ENCODE measurements at regions not wholly inside any gene's neighbourhood (a gene's known extent, or its start where the extent isn't known, plus 50 kb on each side); places are given as distances from the start of the nearest gene placed in this dataset.
"Not testable (repeated sequence)": the region's sequence is repeated elsewhere in the genome, so short reads cannot be mapped to it uniquely, and the experiment has no call there.

GRCh38 chr10:117492504-117492903 lies 50.0 kb upstream of the EMX2 start:
- DNase-seq (no peak), ATAC-seq (no peak)
- TF ChIP-seq CTCF (IDR thresholded peaks at IDR 0.05): no peak
- no peaks in the 10 kb centered on the region for H3K9me3 ChIP-seq
- H3K27me3 ChIP-seq (ENCODE audit: insufficient read depth in 3 of 3, low read length in 2 of 3): peaks cover 0 to 14% (median 1%) of the 10 kb centered on the region in 3 donors
- no peaks in the 10 kb centered on the region for H3K36me3 ChIP-seq (ENCODE audit: insufficient read depth in 1 of 2, low read depth in 1 of 2)
- no peak overlapping the region for H3K4me3 ChIP-seq
- 53 to 60% (median 58%) methylated on average over 6 of the region's 6 CpGs for WGBS, 3 donors
- no peak overlapping the region for H3K27ac ChIP-seq
- intact Hi-C loops (cut with DNase I): loop anchor here in 1 of 2 donors (10.0 kb wide), 1 partner anchor 972 kb away; no protein-coding TSS in a partner anchor
- no peaks in the 10 kb centered on the region for H3K4me1 ChIP-seq

- intact Hi-C loops (cut with DNase I): no loop called here
- Histone ChIP-seq H3K4me1 (no peaks in the 10 kb centered on the region), H3K4me3 (no peak overlapping the region), H3K27me3 (ENCODE audit: insufficient read depth in 3 of 3, low read length in 2 of 3) (peaks cover 0 to 9% (median 1%) of the 10 kb centered on the region in 3 donors), H3K36me3 (ENCODE audit: insufficient read depth in 1 of 2, low read depth in 1 of 2) (no peaks in the 10 kb centered on the region), H3K9me3 (no peaks in the 10 kb centered on the region), H3K27ac (no peak overlapping the region)
- TF ChIP-seq CTCF (IDR thresholded peaks at IDR 0.05): no peak
- ATAC-seq (no peak), DNase-seq (no peak)
- 62 to 73% (median 70%) methylated on average over 7 of the region's 7 CpGs for WGBS, 3 donors
Observed at GRCh38 chr10:117488004-117488403, 54.5 kb upstream of the EMX2 start.

- ATAC-seq (no peak), DNase-seq (no peak)
- Histone ChIP-seq H3K4me3 (no peak overlapping the region), H3K36me3 (ENCODE audit: insufficient read depth in 1 of 2, low read depth in 1 of 2) (no peaks in the 10 kb centered on the region), H3K4me1 (no peaks in the 10 kb centered on the region), H3K27me3 (ENCODE audit: insufficient read depth in 3 of 3, low read length in 2 of 3) (peaks cover 0 to 5% (median 1%) of the 10 kb centered on the region in 3 donors), H3K9me3 (no peaks in the 10 kb centered on the region), H3K27ac (no peak overlapping the region)
- intact Hi-C loops (cut with DNase I): no loop called here
- TF ChIP-seq CTCF (IDR thresholded peaks at IDR 0.05): no peak
- 88 to 95% (median 91%) methylated on average over 4 of the region's 4 CpGs for WGBS, 3 donors
Observed at GRCh38 chr10:117486606-117487005, 55.9 kb upstream of the EMX2 start.

- DNase-seq: no peak
- Histone ChIP-seq H3K36me3 (ENCODE audit: insufficient read depth in 1 of 2, low read depth in 1 of 2) (no peaks in the 10 kb centered on the region), H3K9me3 (no peaks in the 10 kb centered on the region), H3K4me1 (no peaks in the 10 kb centered on the region), H3K4me3 (no peak overlapping the region), H3K27ac (no peak overlapping the region), H3K27me3 (ENCODE audit: insufficient read depth in 3 of 3, low read length in 2 of 3) (no peaks in the 10 kb centered on the region)
- WGBS, 3 donors: 44 to 55% (median 48%) methylated on average over 5 of the region's 5 CpGs
- intact Hi-C loops (cut with DNase I): loop anchor here in 1 of 2 donors (5.0 kb wide), 1 partner anchor 1964 kb away; no protein-coding TSS in a partner anchor
- TF ChIP-seq CTCF (IDR thresholded peaks at IDR 0.05): no peak
- no peak for ATAC-seq
Observed at GRCh38 chr10:117483056-117483590, 59.4 kb upstream of the EMX2 start.

- 73 to 78% (median 76%) methylated on average over 6 of the region's 6 CpGs for WGBS, 3 donors
- intact Hi-C loops (cut with DNase I): loop anchor here in 1 of 2 donors (5.0 kb wide), 1 partner anchor 1966 kb away; no protein-coding TSS in a partner anchor
- DNase-seq; H3K9me3 ChIP-seq; H3K4me3 ChIP-seq; ATAC-seq; H3K4me1 ChIP-seq; H3K27ac ChIP-seq; H3K27me3 ChIP-seq (ENCODE audit: insufficient read depth in 3 of 3, low read length in 2 of 3); H3K36me3 ChIP-seq (ENCODE audit: insufficient read depth in 1 of 2, low read depth in 1 of 2): not testable (repeated sequence)
Observed at GRCh38 chr10:117481011-117481410, 61.5 kb upstream of the EMX2 start.
